Thyroid gland (tissue), 4 donors: ENCODE measurements at regions not wholly inside any gene's neighbourhood (a gene's known extent, or its start where the extent isn't known, plus 50 kb on each side); places are given as distances from the start of the nearest gene placed in this dataset.
A peak's percentile ranks its signal among the peaks of the same experiment; 100 is the strongest.

Experiments
- POLR2A ChIP-seq, 2 donors: fragments of 450-650 bp; IDR thresholded peaks; one replicate each; pipeline ENCODE4 v1.6.1; 2017; ENCODE audit warnings: antibody characterized with exemption in 2 of 2, mild to moderate bottlenecking in 2 of 2, moderate library complexity in 1 of 2
- TF ChIP-seq, protein P1 (sequence below), 6 experiments: fragments of 200-600 bp in 3 of 6; fragments of 450-650 bp in 3 of 6; sonication (generic) in 3 of 6; IDR thresholded peaks; one replicate each; pipeline ENCODE4 v1.5.1; 2016 to 2019; ENCODE audit warnings: antibody characterized with exemption in 6 of 6, mild to moderate bottlenecking in 2 of 6, inconsistent platforms in 1 of 6, moderate library complexity in 1 of 6

DNA sequence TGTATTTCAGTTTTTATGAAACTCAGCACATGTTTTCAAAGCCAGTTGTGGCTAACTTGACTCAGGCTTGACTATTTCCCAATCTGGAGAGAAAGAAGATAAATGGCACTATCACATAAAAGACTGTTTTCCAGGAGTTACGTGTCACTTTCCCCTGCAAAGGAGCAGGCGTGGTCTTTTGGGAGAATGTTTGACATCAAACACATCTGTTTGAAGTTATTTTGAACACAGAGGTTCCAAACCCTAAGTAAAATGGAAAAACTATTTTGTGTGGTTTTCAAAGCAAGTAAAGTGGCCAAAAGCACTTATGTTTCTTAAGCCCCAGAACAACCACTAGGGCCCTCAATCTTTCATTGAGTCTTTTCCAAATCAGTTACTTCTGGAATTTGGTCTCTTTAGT, 89.7 kb downstream of the FOXF2 start:
- TF ChIP-seq, protein P1, sequence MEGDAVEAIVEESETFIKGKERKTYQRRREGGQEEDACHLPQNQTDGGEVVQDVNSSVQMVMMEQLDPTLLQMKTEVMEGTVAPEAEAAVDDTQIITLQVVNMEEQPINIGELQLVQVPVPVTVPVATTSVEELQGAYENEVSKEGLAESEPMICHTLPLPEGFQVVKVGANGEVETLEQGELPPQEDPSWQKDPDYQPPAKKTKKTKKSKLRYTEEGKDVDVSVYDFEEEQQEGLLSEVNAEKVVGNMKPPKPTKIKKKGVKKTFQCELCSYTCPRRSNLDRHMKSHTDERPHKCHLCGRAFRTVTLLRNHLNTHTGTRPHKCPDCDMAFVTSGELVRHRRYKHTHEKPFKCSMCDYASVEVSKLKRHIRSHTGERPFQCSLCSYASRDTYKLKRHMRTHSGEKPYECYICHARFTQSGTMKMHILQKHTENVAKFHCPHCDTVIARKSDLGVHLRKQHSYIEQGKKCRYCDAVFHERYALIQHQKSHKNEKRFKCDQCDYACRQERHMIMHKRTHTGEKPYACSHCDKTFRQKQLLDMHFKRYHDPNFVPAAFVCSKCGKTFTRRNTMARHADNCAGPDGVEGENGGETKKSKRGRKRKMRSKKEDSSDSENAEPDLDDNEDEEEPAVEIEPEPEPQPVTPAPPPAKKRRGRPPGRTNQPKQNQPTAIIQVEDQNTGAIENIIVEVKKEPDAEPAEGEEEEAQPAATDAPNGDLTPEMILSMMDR (IDR thresholded peaks at IDR 0.05), result peak in 1 of 6 experiments; percentile 25
- no peak for TF ChIP-seq POLR2A (IDR thresholded peaks at IDR 0.05)
